ENCODE measurements at regions not wholly inside any gene's neighbourhood (a gene's known extent, or its start where the extent isn't known, plus 50 kb on each side); places are given as distances from the start of the nearest gene placed in this dataset.

DNA sequence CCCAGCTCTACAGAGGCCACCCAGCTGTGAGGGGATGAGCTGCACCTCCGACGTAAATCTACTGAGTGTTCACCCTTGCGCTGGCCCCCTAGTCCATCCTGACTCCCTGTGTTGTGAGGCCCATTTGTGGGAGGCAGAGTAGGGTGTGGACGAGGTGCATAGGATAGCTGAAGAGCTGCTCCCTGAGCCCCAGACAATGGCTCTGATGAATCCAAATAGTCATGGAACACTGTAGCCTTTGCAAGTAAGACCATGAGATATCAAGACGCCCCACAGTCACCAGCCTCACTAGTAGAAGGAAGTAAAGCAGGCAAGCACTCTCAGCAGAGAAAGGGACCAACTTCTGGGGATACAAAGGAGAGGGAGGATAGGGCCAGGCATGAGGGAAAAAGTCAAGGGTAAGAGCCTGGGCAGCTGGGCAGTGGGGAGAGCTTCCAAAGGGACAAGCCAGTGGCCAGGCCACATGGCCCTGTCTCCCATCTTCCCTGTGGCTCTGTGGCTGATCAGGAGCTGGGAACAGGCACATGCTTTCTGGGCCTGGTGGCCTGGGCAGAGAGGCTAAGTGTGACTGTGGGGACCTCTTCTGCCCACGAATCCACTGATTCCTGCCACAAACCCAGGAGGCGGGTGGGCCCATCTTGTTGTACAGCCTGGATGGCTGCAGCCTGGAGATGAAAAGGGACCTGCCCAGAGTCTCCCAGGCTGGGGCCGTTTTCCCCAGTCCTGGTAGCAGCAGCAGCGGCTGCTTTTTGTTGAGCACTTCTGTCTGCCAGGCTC, 55.5 kb upstream of the EPS8L3 start:
- Histone ChIP-seq H3K4me1 (ENCODE audit: control insufficient read depth in 1 of 2, extremely low read depth in 1 of 2, insufficient read depth in 2 of 2, low read length in 2 of 2) (peaks cover 0 to 34% of the 10 kb centered on the region in 2 experiments), H3K9me3 (no peaks in the 10 kb centered on the region), H3K4me3 (ENCODE audit: control insufficient read depth in 1 of 2, extremely low read depth in 1 of 2, low read length in 1 of 2) (no peak overlapping the region), H3K27me3 (replicated peaks in 1 of 2; ENCODE audit: control insufficient read depth in 2 of 2, extremely low read depth in 1 of 2, insufficient read depth in 2 of 2, low read length in 1 of 2) (peaks cover 0 to 6% of the 10 kb centered on the region in 2 experiments), H3K36me3 (ENCODE audit: control insufficient read depth in 2 of 2, extremely low read depth in 1 of 2, insufficient read depth in 1 of 2, low read length in 1 of 2) (no peaks in the 10 kb centered on the region), H3K27ac (ENCODE audit: low read length) (no peak overlapping the region)
- Mint-ChIP-seq H3K4me3 (no peak overlapping the region), H3K27me3 (no peaks in the 10 kb centered on the region), H3K36me3 (no peaks in the 10 kb centered on the region), H3K27ac (no peak overlapping the region), H3K4me1 (peaks cover 5 to 17% (median 11%) of the 10 kb centered on the region in 3 donors), H3K9me3 (peaks cover 0 to 7% (median 4%) of the 10 kb centered on the region in 3 donors)
- WGBS (ENCODE audit: insufficient coverage) = 80% methylated on average over 5 of the region's 9 CpGs
- CTCF ChIA-PET = no interaction called here
- DNase-seq (no peak), ATAC-seq (replicated peaks in 1 of 4) (no peak)
- POLR2A ChIA-PET = no interaction called here

DNA sequence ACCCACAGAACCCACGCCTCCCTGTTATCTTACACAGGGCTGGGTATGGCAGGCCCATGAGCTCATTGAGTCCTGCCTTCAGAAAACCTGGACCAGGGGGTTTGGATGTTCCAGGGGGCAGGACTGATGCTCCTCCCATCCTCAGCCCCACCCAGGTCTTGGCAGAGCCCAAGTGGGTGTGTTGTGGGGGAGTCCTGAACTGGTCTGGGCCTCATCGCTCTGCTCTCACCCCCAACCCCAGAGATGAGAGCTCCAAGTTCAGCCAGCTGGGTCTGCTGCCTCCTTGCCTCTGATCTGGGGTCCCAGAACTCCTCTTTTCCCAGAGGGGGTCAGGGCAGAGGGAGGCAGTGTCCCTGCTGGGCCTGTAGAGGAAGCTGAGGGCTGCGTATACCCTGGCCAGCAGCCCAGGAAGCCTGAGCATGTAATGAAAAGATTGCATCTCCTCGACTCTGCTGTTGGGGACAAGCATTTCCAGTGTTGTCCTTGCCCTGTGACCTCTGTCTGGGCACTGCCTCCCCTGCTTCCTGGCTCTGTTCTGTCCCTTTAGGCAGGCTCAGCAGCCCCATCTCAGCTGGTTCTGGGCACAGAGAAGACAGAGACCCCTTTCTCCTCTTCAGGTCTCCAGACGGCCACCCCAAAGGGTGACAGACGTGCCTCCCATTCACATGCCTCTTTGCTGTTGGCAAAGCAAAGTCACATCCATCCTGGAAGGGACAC, 54.7 kb upstream of the EPS8L3 start:
- Histone ChIP-seq H3K27me3 (replicated peaks in 1 of 2; ENCODE audit: control insufficient read depth in 2 of 2, extremely low read depth in 1 of 2, insufficient read depth in 2 of 2, low read length in 1 of 2) (peaks cover 0 to 6% of the 10 kb centered on the region in 2 experiments), H3K36me3 (ENCODE audit: control insufficient read depth in 2 of 2, extremely low read depth in 1 of 2, insufficient read depth in 1 of 2, low read length in 1 of 2) (no peaks in the 10 kb centered on the region), H3K9me3 (no peaks in the 10 kb centered on the region), H3K4me1 (ENCODE audit: control insufficient read depth in 1 of 2, extremely low read depth in 1 of 2, insufficient read depth in 2 of 2, low read length in 2 of 2) (peaks cover 0 to 27% of the 10 kb centered on the region in 2 experiments), H3K27ac (ENCODE audit: low read length) (no peak overlapping the region), H3K4me3 (ENCODE audit: control insufficient read depth in 1 of 2, extremely low read depth in 1 of 2, low read length in 1 of 2) (no peak overlapping the region)
- POLR2A ChIA-PET = no interaction called here
- Mint-ChIP-seq H3K9me3 (peaks cover 0 to 7% (median 4%) of the 10 kb centered on the region in 3 donors), H3K27me3 (no peaks in the 10 kb centered on the region), H3K27ac (no peak overlapping the region), H3K4me3 (no peak overlapping the region), H3K36me3 (no peaks in the 10 kb centered on the region), H3K4me1 (peaks cover 5 to 17% (median 9%) of the 10 kb centered on the region in 3 donors)
- DNase-seq (no peak), ATAC-seq (replicated peaks in 1 of 4) (peak in 1 of 4 experiments; percentile 27)
- CTCF ChIA-PET = interaction anchor here in 1 of 2 donors (1.0 kb wide), 1 partner anchor 41 kb away, joined by 4 read pairs; no protein-coding TSS in a partner anchor
- 74% methylated on average over 2 of the region's 6 CpGs for WGBS (ENCODE audit: insufficient coverage)

DNA sequence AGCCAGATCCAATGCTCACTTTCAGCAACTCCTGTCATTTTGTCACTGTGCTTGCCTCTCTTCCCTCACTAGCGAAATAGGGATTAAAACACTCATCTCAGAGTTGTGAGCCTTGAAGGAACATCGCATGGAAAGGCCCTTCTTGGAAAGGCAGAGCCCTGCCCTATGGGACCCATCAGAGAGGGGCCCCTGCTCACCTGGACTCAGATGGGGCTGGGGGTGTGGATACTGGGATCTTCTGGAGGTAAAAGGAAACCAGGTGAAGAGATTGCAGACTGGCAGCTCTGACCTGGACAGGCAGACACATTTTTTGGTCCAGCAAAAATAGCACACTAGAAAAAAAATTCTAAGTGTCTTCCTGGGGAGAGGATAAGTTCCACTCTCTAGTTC, 54.2 kb upstream of the EPS8L3 start:
- no peak overlapping the region for H3K4me3 Mint-ChIP-seq

DNA sequence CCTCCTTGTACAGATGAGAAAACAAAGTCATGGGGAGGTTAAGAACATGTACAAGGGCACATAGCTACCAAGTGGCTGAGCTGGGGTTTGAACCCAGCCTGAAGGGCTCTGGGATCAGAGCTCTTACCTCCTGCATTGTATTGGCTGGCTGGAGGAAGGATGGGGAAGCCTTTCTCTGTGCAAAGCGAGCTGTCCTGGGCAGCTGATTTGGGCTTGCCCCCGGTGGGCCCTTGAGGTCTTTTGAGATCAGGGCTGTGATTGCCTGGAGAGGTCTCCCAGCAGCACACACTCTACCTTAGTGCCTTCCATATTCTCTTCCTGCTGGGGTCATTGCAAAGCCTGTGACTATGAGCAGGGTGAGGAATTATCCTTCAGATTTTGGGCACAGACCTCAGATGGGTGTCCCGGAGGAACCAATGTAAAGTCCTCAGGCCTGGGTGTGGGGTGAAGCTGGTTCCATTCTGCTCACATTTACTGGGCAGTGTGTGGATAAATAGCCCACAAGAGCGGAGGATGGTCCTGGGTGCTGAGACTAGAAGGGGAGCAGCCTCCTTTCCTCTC, 53.3 kb upstream of the EPS8L3 start:
- Mint-ChIP-seq H3K27ac (no peak overlapping the region), H3K27me3 (no peaks in the 10 kb centered on the region), H3K36me3 (no peaks in the 10 kb centered on the region), H3K9me3 (peaks cover 0 to 7% (median 4%) of the 10 kb centered on the region in 3 donors), H3K4me3 (no peak overlapping the region), H3K4me1 (peaks cover 5 to 17% (median 7%) of the 10 kb centered on the region in 3 donors)
- H3K9me3 ChIP-seq = no peaks in the 10 kb centered on the region
- CTCF ChIA-PET = no interaction called here
- no peaks in the 10 kb centered on the region for H3K36me3 ChIP-seq (ENCODE audit: control insufficient read depth in 2 of 2, extremely low read depth in 1 of 2, insufficient read depth in 1 of 2, low read length in 1 of 2)
- POLR2A ChIA-PET = no interaction called here
- peaks cover 0 to 6% of the 10 kb centered on the region in 2 experiments for H3K27me3 ChIP-seq (replicated peaks in 1 of 2; ENCODE audit: control insufficient read depth in 2 of 2, extremely low read depth in 1 of 2, insufficient read depth in 2 of 2, low read length in 1 of 2)
- no CpG with 5 or more reads among the region's 4 CpGs for WGBS (ENCODE audit: insufficient coverage)
- DNase-seq (no peak), ATAC-seq (replicated peaks in 1 of 4) (no peak)
- H3K27ac ChIP-seq (ENCODE audit: low read length) = no peak overlapping the region
- peaks cover 0 to 13% of the 10 kb centered on the region in 2 experiments for H3K4me1 ChIP-seq (ENCODE audit: control insufficient read depth in 1 of 2, extremely low read depth in 1 of 2, insufficient read depth in 2 of 2, low read length in 2 of 2)
- H3K4me3 ChIP-seq (ENCODE audit: control insufficient read depth in 1 of 2, extremely low read depth in 1 of 2, low read length in 1 of 2) = no peak overlapping the region

More for the DNA sequence above, 54.2 kb upstream of the EPS8L3 start:
- H3K36me3 ChIP-seq (ENCODE audit: control insufficient read depth in 2 of 2, extremely low read depth in 1 of 2, insufficient read depth in 1 of 2, low read length in 1 of 2) = no peaks in the 10 kb centered on the region
- peaks cover 0 to 21% of the 10 kb centered on the region in 2 experiments for H3K4me1 ChIP-seq (ENCODE audit: control insufficient read depth in 1 of 2, extremely low read depth in 1 of 2, insufficient read depth in 2 of 2, low read length in 2 of 2)
- no peak overlapping the region for H3K4me3 ChIP-seq (ENCODE audit: control insufficient read depth in 1 of 2, extremely low read depth in 1 of 2, low read length in 1 of 2)
- Mint-ChIP-seq H3K9me3 (peaks cover 0 to 7% (median 4%) of the 10 kb centered on the region in 3 donors), H3K4me1 (peaks cover 5 to 19% (median 10%) of the 10 kb centered on the region in 3 donors), H3K27ac (no peak overlapping the region), H3K27me3 (no peaks in the 10 kb centered on the region), H3K36me3 (no peaks in the 10 kb centered on the region)
- POLR2A ChIA-PET = no interaction called here
- no peak overlapping the region for H3K27ac ChIP-seq (ENCODE audit: low read length)
- no CpG with 5 or more reads among the region's 2 CpGs for WGBS (ENCODE audit: insufficient coverage)
- H3K9me3 ChIP-seq = no peaks in the 10 kb centered on the region
- DNase-seq (no peak), ATAC-seq (replicated peaks in 1 of 4) (no peak)
- CTCF ChIA-PET = interaction anchor here in 1 of 2 donors (1.0 kb wide), 1 partner anchor 41 kb away, joined by 4 read pairs; no protein-coding TSS in a partner anchor
- H3K27me3 ChIP-seq (replicated peaks in 1 of 2; ENCODE audit: control insufficient read depth in 2 of 2, extremely low read depth in 1 of 2, insufficient read depth in 2 of 2, low read length in 1 of 2) = peaks cover 0 to 6% of the 10 kb centered on the region in 2 experiments

DNA sequence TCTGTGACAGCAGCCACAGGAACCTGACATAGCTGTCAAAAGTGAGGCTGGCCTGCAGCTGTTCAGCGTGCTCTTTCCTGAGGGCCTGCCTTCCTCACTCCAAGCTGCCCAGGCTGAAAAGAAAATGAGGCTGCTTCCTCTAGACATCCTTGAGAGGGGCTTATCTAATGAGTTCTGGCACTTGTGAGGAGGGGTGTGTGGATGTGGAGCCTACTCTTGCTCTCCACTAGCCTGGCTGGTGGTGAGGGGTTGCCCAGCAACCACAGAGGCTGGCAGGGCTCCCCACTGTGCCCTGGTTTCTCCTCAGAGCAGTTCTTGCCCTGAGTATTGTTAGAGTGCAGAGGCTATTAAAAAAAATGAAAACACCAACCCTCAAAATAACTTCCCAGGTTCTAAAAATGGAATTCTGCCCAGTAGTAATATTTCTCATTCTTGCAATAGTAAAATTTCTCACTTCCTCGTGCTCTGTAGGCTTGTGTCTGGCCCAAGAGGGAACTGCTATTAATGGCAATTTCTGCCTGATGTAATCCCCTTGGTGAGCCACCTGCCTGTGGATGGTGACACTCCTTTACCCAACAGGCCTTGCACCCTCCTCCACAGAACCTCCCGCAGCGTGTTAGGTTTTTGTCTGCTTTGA, 52.6 kb upstream of the EPS8L3 start:
- Mint-ChIP-seq H3K4me1 (peaks cover 5 to 17% (median 5%) of the 10 kb centered on the region in 3 donors), H3K27me3 (no peaks in the 10 kb centered on the region), H3K9me3 (peaks cover 0 to 7% (median 4%) of the 10 kb centered on the region in 3 donors), H3K36me3 (no peaks in the 10 kb centered on the region), H3K27ac (no peak overlapping the region), H3K4me3 (no peak overlapping the region)
- no peaks in the 10 kb centered on the region for H3K9me3 ChIP-seq
- no peaks in the 10 kb centered on the region for H3K27me3 ChIP-seq (replicated peaks in 1 of 2; ENCODE audit: control insufficient read depth in 2 of 2, extremely low read depth in 1 of 2, insufficient read depth in 2 of 2, low read length in 1 of 2)
- no peaks in the 10 kb centered on the region for H3K36me3 ChIP-seq (ENCODE audit: control insufficient read depth in 2 of 2, extremely low read depth in 1 of 2, insufficient read depth in 1 of 2, low read length in 1 of 2)
- no peak overlapping the region for H3K4me3 ChIP-seq (ENCODE audit: control insufficient read depth in 1 of 2, extremely low read depth in 1 of 2, low read length in 1 of 2)
- no peak overlapping the region for H3K27ac ChIP-seq (ENCODE audit: low read length)
- DNase-seq (peak in 1 of 35 experiments; percentile 27), ATAC-seq (replicated peaks in 1 of 4) (no peak)
- ChIA-PET CTCF (interaction anchor here (0.6 kb wide), 2 partner anchors 148 to 213 kb away, joined by 3 to 5 read pairs; no protein-coding TSS in a partner anchor), POLR2A (no interaction called here)
- H3K4me1 ChIP-seq (ENCODE audit: control insufficient read depth in 1 of 2, extremely low read depth in 1 of 2, insufficient read depth in 2 of 2, low read length in 2 of 2) = peaks cover 0 to 5% of the 10 kb centered on the region in 2 experiments
- WGBS (ENCODE audit: insufficient coverage) = no CpG with 5 or more reads among the region's 4 CpGs

DNA sequence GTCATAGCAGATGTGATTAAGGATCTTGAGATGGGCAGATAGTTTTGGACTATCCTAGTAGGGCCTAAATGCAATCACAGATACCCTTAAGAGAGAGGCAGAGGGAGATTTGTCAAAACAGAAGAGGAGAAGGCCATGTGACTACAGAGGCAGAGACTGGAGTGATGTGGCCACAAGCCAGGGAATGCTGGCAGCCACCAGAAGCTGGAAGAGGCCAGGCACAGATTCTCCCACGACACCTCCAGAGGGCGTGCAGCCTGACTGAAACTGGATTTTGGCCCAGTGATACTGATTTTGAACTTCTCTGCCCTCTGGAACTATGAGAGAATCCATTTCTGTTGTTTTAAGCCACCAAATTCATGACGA, 52.1 kb upstream of the EPS8L3 start:
- peaks cover 0 to 2% of the 10 kb centered on the region in 2 experiments for H3K4me1 ChIP-seq (ENCODE audit: control insufficient read depth in 1 of 2, extremely low read depth in 1 of 2, insufficient read depth in 2 of 2, low read length in 2 of 2)
- H3K36me3 Mint-ChIP-seq = no peaks in the 10 kb centered on the region
- H3K4me1 Mint-ChIP-seq = peaks cover 5 to 17% (median 5%) of the 10 kb centered on the region in 3 donors
- no peak overlapping the region for H3K27ac Mint-ChIP-seq
- ATAC-seq (replicated peaks in 1 of 4) (no peak), DNase-seq (no peak)
- H3K27me3 ChIP-seq (replicated peaks in 1 of 2; ENCODE audit: control insufficient read depth in 2 of 2, extremely low read depth in 1 of 2, insufficient read depth in 2 of 2, low read length in 1 of 2) = no peaks in the 10 kb centered on the region
- H3K27ac ChIP-seq (ENCODE audit: low read length) = no peak overlapping the region
- no peaks in the 10 kb centered on the region for H3K27me3 Mint-ChIP-seq
- H3K4me3 Mint-ChIP-seq = no peak overlapping the region
- ChIA-PET POLR2A (interaction anchor here in 1 of 2 donors (0.6 kb wide), 1 partner anchor 206 kb away, joined by 3 read pairs; no protein-coding TSS in a partner anchor), CTCF (no interaction called here)
- H3K9me3 Mint-ChIP-seq = peaks cover 0 to 7% (median 4%) of the 10 kb centered on the region in 3 donors
- H3K4me3 ChIP-seq (ENCODE audit: control insufficient read depth in 1 of 2, extremely low read depth in 1 of 2, low read length in 1 of 2) = no peak overlapping the region
- 93% methylated on average over 3 of the region's 3 CpGs for WGBS (ENCODE audit: insufficient coverage)
- no peaks in the 10 kb centered on the region for H3K36me3 ChIP-seq (ENCODE audit: control insufficient read depth in 2 of 2, extremely low read depth in 1 of 2, insufficient read depth in 1 of 2, low read length in 1 of 2)
- H3K9me3 ChIP-seq = no peaks in the 10 kb centered on the region

Measured in T-cell (primary cell).